CD8-positive, alpha-beta memory T cell (primary cell): ENCODE measurements at regions not wholly inside any gene's neighbourhood (a gene's known extent, or its start where the extent isn't known, plus 50 kb on each side); places are given as distances from the start of the nearest gene placed in this dataset.

Source experiments
- CTCF ChIA-PET: fragments of 350-600 bp; sonication (Branson Sonifier 250); formaldehyde crosslinking; loops from one replicate; lab custom pipeline; 2021; ENCODE audit warnings: antibody characterized with exemption; lab: Charles Lee
- POLR2A ChIA-PET: fragments of 350-600 bp; sonication (Branson Sonifier 250); formaldehyde crosslinking; loops from one replicate; lab custom pipeline; 2021; ENCODE audit warnings: antibody characterized with exemption; lab: Charles Lee
- DNase-seq, 5 donors: peaks; one replicate each; pipeline versions ENCODE4 v3.0.0 to v3.0.0-alpha.2; 2020 to 2022; ENCODE audit warnings: mixed read lengths in 1 of 5
- H3K27ac ChIP-seq: one replicate; pipeline ENCODE4 v1.7.0; 2013; ENCODE audit warnings: low read depth, mild to moderate bottlenecking, low read length, moderate library complexity
- H3K27me3 ChIP-seq: 2 replicates; pipeline ENCODE4 v1.7.0; 2013; ENCODE audit warnings: low read length, mild to moderate bottlenecking; ENCODE audit not compliant: insufficient read depth, poor library complexity, severe bottlenecking
- H3K36me3 ChIP-seq: 2 replicates; pipeline ENCODE4 v1.7.0; 2013; ENCODE audit warnings: mild to moderate bottlenecking, low read length, moderate library complexity; ENCODE audit not compliant: insufficient read depth
- H3K4me1 ChIP-seq: 2 replicates; pipeline ENCODE4 v1.7.0; 2013; ENCODE audit warnings: mild to moderate bottlenecking, low read length, moderate library complexity; ENCODE audit not compliant: insufficient read depth
- H3K4me3 ChIP-seq: 2 replicates; pipeline ENCODE4 v1.7.0; 2013; ENCODE audit warnings: mild to moderate bottlenecking, low read length
- H3K9me3 ChIP-seq: 2 replicates; pipeline ENCODE4 v1.7.0; 2013; ENCODE audit warnings: mild to moderate bottlenecking, low read length
- H3K27ac Mint-ChIP-seq, 8 donors: one replicate each; pipeline ENCODE4 v1.8.0; 2020 to 2021; ENCODE audit warnings: mixed read lengths in 8 of 8, mild to moderate bottlenecking in 6 of 8, inconsistent platforms in 3 of 8, moderate library complexity in 3 of 8
- H3K27me3 Mint-ChIP-seq, 2 donors: one replicate each; pipeline ENCODE4 v1.8.0; 2020 to 2021; ENCODE audit warnings: mixed read lengths in 2 of 2, mild to moderate bottlenecking in 1 of 2, moderate library complexity in 1 of 2
- H3K36me3 Mint-ChIP-seq, 3 donors: one replicate each; pipeline ENCODE4 v1.8.0; 2020 to 2021; ENCODE audit warnings: mixed read lengths in 3 of 3, inconsistent platforms in 1 of 3, mild to moderate bottlenecking in 1 of 3
- H3K4me1 Mint-ChIP-seq, 3 donors: one replicate each; pipeline ENCODE4 v1.8.0; 2020 to 2021; ENCODE audit warnings: mixed read lengths in 3 of 3, inconsistent platforms in 1 of 3, mild to moderate bottlenecking in 1 of 3
- H3K4me3 Mint-ChIP-seq, 7 donors: one replicate each; pipeline ENCODE4 v1.8.0; 2020 to 2021; ENCODE audit warnings: mixed read lengths in 7 of 7, mild to moderate bottlenecking in 6 of 7, moderate library complexity in 4 of 7, inconsistent platforms in 2 of 7
- H3K9me3 Mint-ChIP-seq, 5 donors: one replicate each; pipeline ENCODE4 v1.8.0; 2020 to 2022; ENCODE audit warnings: mixed read lengths in 5 of 5, mild to moderate bottlenecking in 3 of 5, moderate library complexity in 2 of 5, inconsistent platforms in 1 of 5

DNA sequence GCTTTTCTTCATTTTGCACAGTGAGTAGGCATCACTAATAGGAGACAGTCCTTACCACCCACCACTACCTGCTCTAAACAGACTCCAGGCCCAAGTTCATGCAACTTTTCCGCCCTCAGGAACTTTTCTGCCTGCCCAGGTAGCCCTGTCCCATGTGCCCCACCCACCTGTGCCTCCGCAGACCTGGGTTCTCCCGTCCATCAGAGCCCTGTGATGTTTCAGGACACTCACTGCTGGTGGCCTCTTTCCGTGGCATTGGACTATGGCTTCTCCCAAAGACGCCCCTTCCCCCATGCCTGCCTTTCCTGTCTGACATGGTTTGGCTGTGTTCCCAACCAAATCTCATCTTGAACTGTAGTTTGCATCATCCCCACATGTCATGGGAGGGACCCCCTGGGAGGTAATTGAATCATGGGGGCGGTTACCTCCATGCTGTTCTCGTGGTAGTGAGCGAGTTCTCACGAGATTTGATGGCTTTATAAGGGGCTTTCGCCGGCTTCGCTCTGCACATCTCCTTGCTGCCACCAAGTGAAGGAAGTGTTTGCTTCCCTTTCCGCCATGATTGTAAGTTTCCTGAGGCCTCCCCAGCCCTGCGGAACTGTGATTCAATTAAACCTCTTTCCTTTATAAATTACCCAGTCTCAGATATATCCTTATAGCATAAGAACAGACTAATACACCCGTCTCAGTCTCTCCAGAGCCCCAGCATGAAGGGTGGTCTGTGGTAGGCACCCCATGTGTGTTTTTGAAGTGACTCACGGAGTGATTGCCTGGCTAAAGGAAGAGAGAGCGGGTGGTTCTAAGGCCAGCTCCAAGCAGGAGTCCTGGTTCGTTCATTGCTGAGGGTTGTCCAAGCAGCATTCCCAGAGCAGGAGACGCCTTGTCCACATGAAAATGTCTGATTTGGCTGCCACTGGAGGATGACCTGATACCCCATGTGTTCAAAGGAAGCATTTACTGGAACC, 86.0 kb upstream of the ZBTB40 start:
- Mint-ChIP-seq H3K4me3 (no peak overlapping the region), H3K4me1 (no peaks in the 10 kb centered on the region), H3K36me3 (no peaks in the 10 kb centered on the region), H3K9me3 (no peaks in the 10 kb centered on the region), H3K27me3 (peaks cover 16 to 65% of the 10 kb centered on the region in 2 donors), H3K27ac (no peak overlapping the region)
- Histone ChIP-seq H3K36me3 (no peaks in the 10 kb centered on the region), H3K9me3 (no peaks in the 10 kb centered on the region), H3K4me3 (no peak overlapping the region), H3K27ac (no peak overlapping the region), H3K27me3 (peaks cover 7% of the 10 kb centered on the region), H3K4me1 (no peaks in the 10 kb centered on the region)
- POLR2A ChIA-PET, result no interaction called here
- CTCF ChIA-PET, result no interaction called here
- DNase-seq, result no peak

DNA sequence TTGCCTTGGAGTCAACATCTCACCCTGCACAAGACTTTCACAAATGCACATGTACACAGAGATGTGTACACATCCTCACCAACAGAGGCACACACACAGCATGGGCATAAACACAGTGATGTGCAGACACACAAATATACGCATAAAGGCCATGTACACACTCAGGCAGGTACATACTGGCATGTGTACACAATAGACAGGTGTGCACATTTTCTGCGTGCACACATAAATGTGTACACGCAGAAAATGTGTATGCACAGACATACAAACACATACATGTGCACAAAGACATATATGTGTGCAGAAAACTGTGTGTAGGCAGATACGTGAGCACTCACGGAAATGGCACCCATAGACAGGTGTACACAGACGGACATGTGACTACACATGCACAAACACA, 85.3 kb upstream of the ZBTB40 start:
- Histone ChIP-seq H3K9me3 (no peaks in the 10 kb centered on the region), H3K4me1 (no peaks in the 10 kb centered on the region), H3K4me3 (no peak overlapping the region), H3K36me3 (no peaks in the 10 kb centered on the region), H3K27me3 (peaks cover 5% of the 10 kb centered on the region), H3K27ac (no peak overlapping the region)
- Mint-ChIP-seq H3K4me3 (no peak overlapping the region), H3K9me3 (no peaks in the 10 kb centered on the region), H3K27ac (no peak overlapping the region), H3K36me3 (no peaks in the 10 kb centered on the region), H3K4me1 (no peaks in the 10 kb centered on the region), H3K27me3 (peaks cover 18 to 66% of the 10 kb centered on the region in 2 donors)
- ChIA-PET CTCF (no interaction called here), POLR2A (no interaction called here)
- no peak for DNase-seq

DNA sequence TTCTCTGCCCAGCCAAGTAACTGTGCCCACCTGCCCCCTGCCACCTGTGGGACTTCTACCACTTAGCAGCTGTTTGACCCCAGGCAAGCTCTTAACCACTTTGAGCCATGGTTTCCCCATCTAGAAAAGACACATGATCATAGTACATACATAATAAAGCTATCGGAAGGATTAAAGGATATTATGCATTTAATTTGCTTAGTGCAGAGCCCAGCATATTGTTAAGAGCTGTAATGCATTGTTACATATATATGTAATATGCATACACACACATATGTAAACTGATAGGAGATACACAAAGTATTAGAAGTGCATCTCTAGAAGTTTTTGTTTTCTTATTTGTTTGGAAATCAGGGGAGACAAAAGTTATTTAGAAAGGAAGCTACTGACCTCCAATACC, 83.5 kb upstream of the ZBTB40 start:
- Histone ChIP-seq H3K36me3 (no peaks in the 10 kb centered on the region), H3K4me3 (no peak overlapping the region), H3K27ac (no peak overlapping the region), H3K27me3 (peaks cover 5% of the 10 kb centered on the region), H3K4me1 (no peaks in the 10 kb centered on the region), H3K9me3 (no peaks in the 10 kb centered on the region)
- no peak for DNase-seq
- Mint-ChIP-seq H3K9me3 (no peaks in the 10 kb centered on the region), H3K27me3 (peaks cover 18 to 67% of the 10 kb centered on the region in 2 donors), H3K27ac (no peak overlapping the region), H3K4me3 (no peak overlapping the region), H3K36me3 (no peaks in the 10 kb centered on the region), H3K4me1 (no peaks in the 10 kb centered on the region)
- CTCF ChIA-PET, result no interaction called here
- POLR2A ChIA-PET, result no interaction called here

DNA sequence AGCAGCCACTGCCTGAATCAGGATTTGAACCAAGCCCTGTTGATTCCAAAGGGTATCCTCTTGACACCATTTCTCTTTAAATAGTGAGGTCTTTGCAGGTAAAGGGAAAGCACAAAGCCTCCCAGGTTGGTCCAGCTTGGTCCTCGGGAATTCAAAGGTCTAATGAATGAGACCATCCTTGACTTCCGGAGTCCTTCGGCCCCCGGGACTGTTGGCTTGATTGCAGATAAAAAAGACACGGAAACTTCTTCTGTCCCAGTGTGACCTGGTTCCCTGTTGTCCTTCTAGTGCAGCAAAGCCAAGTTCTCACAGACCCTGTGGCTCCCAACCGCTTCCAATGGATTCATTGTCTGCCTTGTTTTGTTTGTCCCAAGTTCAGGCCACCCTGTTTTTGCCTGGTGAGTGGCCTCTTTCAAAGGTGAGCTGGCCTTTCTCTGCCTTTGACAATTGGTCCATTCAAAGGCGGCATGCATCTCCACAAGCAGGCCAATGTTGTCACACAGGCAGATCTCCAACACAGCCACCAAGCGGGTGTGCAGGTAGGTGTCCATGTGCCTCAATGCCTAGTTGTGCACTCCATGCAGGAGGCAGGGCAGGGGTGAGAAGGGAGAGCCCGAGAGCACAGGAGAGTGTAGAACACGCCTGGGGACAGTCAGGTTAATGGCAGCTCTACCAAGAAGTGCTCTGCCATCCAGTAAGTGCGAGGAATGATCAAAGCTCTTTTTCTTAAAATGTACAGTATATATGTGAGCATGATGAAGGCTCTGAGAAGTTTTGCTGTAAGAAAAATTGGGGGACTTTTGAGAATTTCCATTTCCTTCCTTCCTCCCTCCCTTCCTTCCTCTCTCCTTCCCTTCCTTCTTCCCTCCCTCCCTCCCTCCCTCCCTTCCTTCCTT, 82.1 kb upstream of the ZBTB40 start:
- ChIA-PET POLR2A (no interaction called here), CTCF (interaction anchor here (1.0 kb wide), 1 partner anchor 9 kb away, joined by 3 read pairs; no protein-coding TSS in a partner anchor)
- Mint-ChIP-seq H3K4me3 (no peak overlapping the region), H3K9me3 (no peaks in the 10 kb centered on the region), H3K36me3 (no peaks in the 10 kb centered on the region), H3K27me3 (peaks cover 14 to 56% of the 10 kb centered on the region in 2 donors), H3K27ac (no peak overlapping the region), H3K4me1 (no peaks in the 10 kb centered on the region)
- no peak overlapping the region for H3K27ac ChIP-seq
- peaks cover 5% of the 10 kb centered on the region for H3K27me3 ChIP-seq
- H3K4me1 ChIP-seq, result no peaks in the 10 kb centered on the region
- no peak for DNase-seq
- no peaks in the 10 kb centered on the region for H3K36me3 ChIP-seq
- no peak overlapping the region for H3K4me3 ChIP-seq
- no peaks in the 10 kb centered on the region for H3K9me3 ChIP-seq

DNA sequence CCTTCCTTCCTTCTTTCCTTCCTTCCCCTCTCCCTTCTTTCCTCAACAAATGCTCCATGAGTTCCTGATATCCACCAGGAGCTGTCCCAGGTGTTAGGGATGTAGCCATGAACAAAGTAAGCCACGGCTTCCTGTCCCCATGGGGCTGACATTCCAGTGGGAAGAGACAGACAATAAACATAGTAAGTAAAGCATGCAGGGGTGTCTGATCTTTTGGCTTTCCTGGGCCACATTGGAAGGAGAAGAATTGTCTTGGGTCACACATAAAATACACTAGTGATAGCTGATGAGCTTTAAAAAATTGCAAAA, 81.5 kb upstream of the ZBTB40 start:
- H3K9me3 Mint-ChIP-seq, result no peaks in the 10 kb centered on the region

DNA sequence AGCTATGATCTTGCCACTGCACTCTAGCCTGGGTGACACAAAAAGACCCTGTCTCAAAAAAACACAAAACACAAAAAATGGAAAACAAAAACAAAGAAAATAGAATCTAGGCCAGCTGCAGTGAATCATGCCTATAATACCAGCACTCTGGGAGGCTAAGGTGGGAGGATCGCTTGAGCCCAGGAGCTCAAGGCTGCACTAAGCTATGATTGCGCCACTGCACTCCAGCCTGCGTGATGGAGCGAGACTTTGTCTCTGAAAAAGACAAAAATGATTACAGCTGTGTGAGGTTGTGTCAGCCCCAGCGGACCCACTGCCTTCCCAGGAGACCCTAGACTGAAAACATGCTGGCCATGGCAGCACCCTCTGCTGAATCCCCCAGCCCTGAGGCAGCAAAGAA, 80.2 kb upstream of the ZBTB40 start:
- H3K9me3 ChIP-seq, result no peaks in the 10 kb centered on the region
- H3K4me1 Mint-ChIP-seq, result no peaks in the 10 kb centered on the region

More for the DNA sequence above, 81.5 kb upstream of the ZBTB40 start:
- no peak overlapping the region for H3K4me3 Mint-ChIP-seq
- Histone ChIP-seq H3K4me3 (no peak overlapping the region), H3K4me1 (no peaks in the 10 kb centered on the region), H3K9me3 (no peaks in the 10 kb centered on the region), H3K27me3 (peaks cover 5% of the 10 kb centered on the region), H3K27ac (no peak overlapping the region), H3K36me3 (no peaks in the 10 kb centered on the region)
- H3K36me3 Mint-ChIP-seq, result no peaks in the 10 kb centered on the region
- ChIA-PET POLR2A (no interaction called here), CTCF (interaction anchor here (1.0 kb wide), 1 partner anchor 9 kb away, joined by 3 read pairs; no protein-coding TSS in a partner anchor)
- H3K27ac Mint-ChIP-seq, result no peak overlapping the region
- H3K4me1 Mint-ChIP-seq, result no peaks in the 10 kb centered on the region
- peaks cover 14 to 52% of the 10 kb centered on the region in 2 donors for H3K27me3 Mint-ChIP-seq
- no peak for DNase-seq

DNA sequence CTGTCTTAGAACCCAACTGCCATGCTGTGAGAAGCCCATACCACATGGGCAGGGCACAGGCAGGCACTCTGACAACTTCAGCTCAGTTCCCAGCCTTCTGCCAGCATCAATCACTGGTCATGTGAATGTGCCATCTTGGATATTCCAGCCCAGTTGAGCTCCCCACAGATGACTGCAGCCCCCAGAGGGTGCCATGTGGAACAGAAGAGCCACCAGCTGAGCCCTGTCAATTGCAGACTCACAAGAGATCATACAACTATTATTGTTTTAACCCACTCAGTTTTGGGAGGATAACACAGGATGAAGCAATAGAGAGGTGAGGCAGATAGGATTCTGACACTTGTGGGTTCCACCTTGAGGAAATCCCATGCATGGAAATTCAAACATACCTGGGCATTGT, 78.4 kb upstream of the ZBTB40 start:
- Mint-ChIP-seq H3K4me1 (no peaks in the 10 kb centered on the region), H3K27me3 (peaks cover 16 to 29% of the 10 kb centered on the region in 2 donors), H3K9me3 (no peaks in the 10 kb centered on the region), H3K4me3 (no peak overlapping the region), H3K36me3 (no peaks in the 10 kb centered on the region), H3K27ac (no peak overlapping the region)
- Histone ChIP-seq H3K4me1 (no peaks in the 10 kb centered on the region), H3K9me3 (no peaks in the 10 kb centered on the region), H3K4me3 (no peak overlapping the region), H3K36me3 (no peaks in the 10 kb centered on the region), H3K27ac (no peak overlapping the region), H3K27me3 (no peaks in the 10 kb centered on the region)
- ChIA-PET CTCF (no interaction called here), POLR2A (no interaction called here)
- DNase-seq, result no peak

More for the DNA sequence above, 80.2 kb upstream of the ZBTB40 start:
- Histone ChIP-seq H3K4me1 (no peaks in the 10 kb centered on the region), H3K27ac (no peak overlapping the region), H3K4me3 (no peak overlapping the region), H3K36me3 (no peaks in the 10 kb centered on the region), H3K27me3 (no peaks in the 10 kb centered on the region)
- Mint-ChIP-seq H3K27me3 (peaks cover 14 to 39% of the 10 kb centered on the region in 2 donors), H3K27ac (no peak overlapping the region), H3K9me3 (no peaks in the 10 kb centered on the region), H3K36me3 (no peaks in the 10 kb centered on the region), H3K4me3 (no peak overlapping the region)
- POLR2A ChIA-PET, result no interaction called here
- CTCF ChIA-PET, result no interaction called here
- DNase-seq, result no peak

DNA sequence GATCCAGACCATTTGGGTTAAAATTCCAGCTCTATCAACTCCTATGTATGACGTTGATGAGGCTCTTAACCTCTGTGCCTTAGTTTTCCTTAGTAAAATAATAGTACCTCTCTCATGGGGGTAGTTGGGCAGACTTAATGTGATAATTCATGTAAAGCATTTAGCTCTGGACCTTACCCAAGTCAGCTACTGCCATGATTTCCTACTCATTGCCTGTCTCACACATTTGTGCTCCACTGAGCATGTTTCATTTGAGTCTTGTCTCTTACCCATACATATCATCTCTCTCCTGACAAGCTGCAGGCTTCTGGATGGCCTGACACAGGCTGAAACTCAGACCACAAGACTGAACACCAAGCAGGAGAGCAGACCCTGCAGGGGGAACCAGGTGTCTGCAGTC, 77.7 kb upstream of the ZBTB40 start:
- H3K4me1 Mint-ChIP-seq, result no peaks in the 10 kb centered on the region
- H3K27me3 Mint-ChIP-seq, result peaks cover 16 to 25% of the 10 kb centered on the region in 2 donors
- Histone ChIP-seq H3K36me3 (no peaks in the 10 kb centered on the region), H3K4me1 (no peaks in the 10 kb centered on the region), H3K27ac (no peak overlapping the region), H3K4me3 (no peak overlapping the region), H3K9me3 (no peaks in the 10 kb centered on the region), H3K27me3 (no peaks in the 10 kb centered on the region)
- no peak overlapping the region for H3K4me3 Mint-ChIP-seq
- no peak overlapping the region for H3K27ac Mint-ChIP-seq
- ChIA-PET CTCF (no interaction called here), POLR2A (no interaction called here)
- no peak for DNase-seq
- no peaks in the 10 kb centered on the region for H3K9me3 Mint-ChIP-seq
- H3K36me3 Mint-ChIP-seq, result no peaks in the 10 kb centered on the region
